ENCODE measurements at regions not wholly inside any gene's neighbourhood (a gene's known extent, or its start where the extent isn't known, plus 50 kb on each side); places are given as distances from the start of the nearest gene placed in this dataset.
"Not testable (repeated sequence)": the region's sequence is repeated elsewhere in the genome, so short reads cannot be mapped to it uniquely, and the experiment has no call there.

DNA sequence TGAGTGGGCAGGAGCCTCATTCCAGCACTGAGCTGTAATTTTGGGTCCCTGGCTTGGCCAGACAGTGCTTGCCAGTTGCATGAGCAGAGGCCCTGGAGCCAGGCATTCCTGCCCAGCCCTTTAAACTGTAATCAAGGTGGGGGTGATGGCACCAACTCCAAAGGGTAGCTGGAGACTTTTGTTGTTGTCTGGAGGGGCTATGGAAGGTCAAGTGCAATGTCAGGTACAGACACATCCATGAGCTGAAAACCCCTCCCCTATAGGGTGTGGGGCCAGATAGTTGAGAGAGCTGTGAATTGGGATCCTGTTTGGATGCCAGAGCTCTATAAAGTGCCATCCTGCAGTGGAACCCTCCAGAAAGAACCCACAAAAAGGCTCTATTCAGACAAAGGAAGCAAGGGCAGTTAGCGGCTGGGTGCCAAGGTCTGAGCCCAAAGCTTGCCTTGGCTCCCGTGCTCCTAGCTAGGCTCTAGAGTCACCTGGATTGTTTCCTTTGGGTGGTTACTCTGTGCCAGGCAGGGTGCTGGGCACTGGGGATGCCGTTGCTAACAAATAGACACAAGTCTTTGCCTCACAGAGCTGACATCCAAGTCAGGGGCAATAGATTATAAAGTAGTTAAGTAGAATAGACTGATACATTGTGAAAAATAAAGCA is 163.0 kb downstream of the EFNB1 start:
- in situ Hi-C loops (cut with HindIII; ENCODE audit: low pct_unique_long_range_greater_than_20kb, low sequenced_read_pairs), result no loop called here
- TF ChIP-seq JUND (IDR thresholded peaks at IDR 0.05; ENCODE audit: low read depth), result no peak
- no peak for DNase-seq (ENCODE audit: low read depth in 1 of 2, low spot score in 1 of 2)

DNA sequence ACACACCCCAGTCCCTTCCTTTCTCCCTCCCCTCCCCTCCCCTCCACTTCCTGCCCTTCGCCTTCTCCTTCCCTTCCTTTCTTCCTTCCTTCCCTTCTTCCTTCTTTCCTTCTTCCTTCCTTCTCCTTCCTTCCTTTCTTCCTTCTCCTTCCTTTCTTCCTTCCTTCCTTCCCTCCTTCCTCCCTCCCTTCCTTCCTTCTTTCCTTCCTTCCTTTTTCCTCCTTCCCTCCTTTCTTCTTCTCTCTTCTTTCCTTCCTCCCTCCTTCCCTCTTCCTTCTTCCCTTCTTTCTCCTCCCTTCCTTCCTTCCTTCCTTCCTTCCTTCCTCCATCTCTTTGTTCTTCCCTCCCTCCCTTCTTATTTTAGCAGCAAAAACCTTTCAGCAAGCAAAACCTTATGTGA is 162.1 kb downstream of the EFNB1 start:
- in situ Hi-C loops (cut with HindIII; ENCODE audit: low pct_unique_long_range_greater_than_20kb, low sequenced_read_pairs), result no loop called here
- TF ChIP-seq JUND (IDR thresholded peaks at IDR 0.05; ENCODE audit: low read depth), result no peak

DNA sequence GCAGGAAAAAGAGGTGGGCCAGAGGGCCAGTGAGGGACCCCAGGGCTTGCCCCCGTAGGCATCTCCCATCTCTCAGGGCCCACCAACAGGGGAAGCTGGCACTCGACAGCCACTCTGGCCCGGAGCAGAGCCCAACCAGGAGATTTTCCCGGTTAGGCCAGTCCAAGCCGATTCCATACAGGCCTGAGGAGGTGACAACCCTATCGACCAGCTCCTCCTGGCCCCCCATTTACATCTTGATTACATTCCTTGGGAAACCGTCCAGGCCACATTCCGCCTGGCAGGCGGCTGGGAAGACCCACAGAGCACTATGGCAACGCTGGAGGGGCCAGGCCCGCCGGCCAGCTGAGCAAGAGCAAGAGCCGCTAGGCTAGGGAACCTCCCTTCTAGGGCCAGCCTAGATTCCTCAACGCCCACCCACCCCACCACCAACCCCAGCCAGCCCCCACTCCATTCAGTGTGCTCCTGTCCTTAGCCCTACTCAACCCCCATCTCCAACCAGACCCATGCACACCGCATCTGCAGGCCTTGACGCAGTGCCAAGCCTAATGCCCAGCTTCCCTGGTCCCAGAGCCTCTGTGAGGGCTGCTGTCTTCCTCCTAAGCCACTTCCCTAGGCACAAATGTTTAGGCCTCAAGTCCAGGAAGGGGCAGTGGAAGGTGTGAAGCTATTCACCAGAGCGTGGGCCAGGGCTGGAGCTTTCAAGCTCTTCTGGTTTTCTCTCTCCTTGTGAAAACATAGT is 161.2 kb downstream of the EFNB1 start:
- no peak for DNase-seq (ENCODE audit: low read depth in 1 of 2, low spot score in 1 of 2)
- no peak for TF ChIP-seq JUND (IDR thresholded peaks at IDR 0.05; ENCODE audit: low read depth)
- in situ Hi-C loops (cut with HindIII; ENCODE audit: low pct_unique_long_range_greater_than_20kb, low sequenced_read_pairs), result no loop called here

More for the DNA sequence above, 162.1 kb downstream of the EFNB1 start:
- no peak for DNase-seq (ENCODE audit: low read depth in 1 of 2, low spot score in 1 of 2)

DNA sequence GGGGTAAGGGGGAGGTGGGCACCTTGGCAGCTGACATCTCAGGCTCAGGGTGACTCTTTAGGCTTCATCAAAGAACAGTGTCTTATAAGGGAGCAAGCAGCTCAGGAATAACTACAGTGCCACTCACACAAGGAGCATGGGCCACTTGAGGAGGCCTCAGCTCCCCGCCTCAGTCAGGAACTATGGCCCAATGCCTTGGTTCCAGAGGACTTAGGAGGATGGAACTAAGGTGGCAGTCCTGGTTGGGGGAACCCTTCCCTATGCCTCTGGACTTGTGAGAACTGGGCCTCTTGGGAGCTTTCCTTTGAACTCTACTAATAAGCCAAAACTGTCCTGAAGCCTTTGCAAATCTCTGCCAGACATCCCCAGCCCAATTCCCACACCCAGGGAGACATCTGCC is 160.6 kb downstream of the EFNB1 start:
- in situ Hi-C loops (cut with HindIII; ENCODE audit: low pct_unique_long_range_greater_than_20kb, low sequenced_read_pairs), result no loop called here
- TF ChIP-seq JUND (IDR thresholded peaks at IDR 0.05; ENCODE audit: low read depth), result no peak
- no peak for DNase-seq (ENCODE audit: low read depth in 1 of 2, low spot score in 1 of 2)

DNA sequence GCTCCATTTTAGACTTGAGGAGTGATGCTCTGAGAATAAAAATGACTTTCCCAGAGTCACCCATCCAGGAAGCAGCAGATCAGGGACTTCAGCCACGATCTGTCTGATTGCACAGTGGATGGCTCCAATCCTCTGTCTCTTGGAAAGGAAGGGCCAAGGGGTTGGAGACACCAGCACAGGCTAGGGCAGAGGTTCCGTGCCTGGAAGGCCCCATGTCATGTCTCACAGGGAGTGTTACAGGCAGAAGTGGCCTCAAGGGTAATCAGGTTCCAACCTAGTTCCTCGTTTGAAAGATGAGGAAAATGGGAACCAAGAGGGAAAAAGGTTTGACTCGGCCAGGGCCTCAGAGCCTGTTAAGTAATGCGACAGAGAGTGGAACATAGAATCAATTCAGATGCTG is 160.0 kb downstream of the EFNB1 start:
- DNase-seq (ENCODE audit: low read depth in 1 of 2, low spot score in 1 of 2), result no peak
- TF ChIP-seq JUND (IDR thresholded peaks at IDR 0.05; ENCODE audit: low read depth), result no peak
- in situ Hi-C loops (cut with HindIII; ENCODE audit: low pct_unique_long_range_greater_than_20kb, low sequenced_read_pairs), result no loop called here

DNA sequence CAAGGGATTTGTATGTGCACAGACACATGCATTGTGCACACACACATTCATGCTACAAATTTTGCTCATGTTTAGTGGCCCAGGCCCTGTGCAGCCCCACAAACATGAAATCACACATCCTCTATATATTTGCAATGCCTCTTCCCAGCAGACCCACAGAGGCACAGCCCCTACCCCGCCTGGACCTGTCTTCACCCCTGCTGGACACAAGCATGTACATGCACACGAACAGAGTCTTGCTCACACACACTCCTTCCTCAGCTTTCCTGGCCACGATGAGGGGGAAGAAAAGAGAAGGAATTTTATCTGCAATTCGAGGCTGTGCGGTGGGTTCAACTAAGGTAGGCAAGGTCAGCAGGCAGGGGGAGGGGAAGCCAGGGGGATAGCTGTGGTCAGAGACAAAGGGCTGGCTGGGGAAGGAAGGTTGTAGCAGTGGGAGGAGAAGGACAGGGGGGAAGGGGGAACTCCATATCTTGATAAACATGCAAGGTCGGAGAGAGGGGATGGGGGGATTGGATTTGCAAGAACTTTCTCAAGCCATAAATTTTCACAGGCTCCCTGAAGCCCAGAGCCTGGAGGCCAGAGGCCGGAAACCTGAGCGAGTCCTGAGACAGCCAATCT is 156.4 kb downstream of the EFNB1 start:
- in situ Hi-C loops (cut with HindIII; ENCODE audit: low pct_unique_long_range_greater_than_20kb, low sequenced_read_pairs), result no loop called here
- no peak for DNase-seq (ENCODE audit: low read depth in 1 of 2, low spot score in 1 of 2)
- no peak for TF ChIP-seq JUND (IDR thresholded peaks at IDR 0.05; ENCODE audit: low read depth)

DNA sequence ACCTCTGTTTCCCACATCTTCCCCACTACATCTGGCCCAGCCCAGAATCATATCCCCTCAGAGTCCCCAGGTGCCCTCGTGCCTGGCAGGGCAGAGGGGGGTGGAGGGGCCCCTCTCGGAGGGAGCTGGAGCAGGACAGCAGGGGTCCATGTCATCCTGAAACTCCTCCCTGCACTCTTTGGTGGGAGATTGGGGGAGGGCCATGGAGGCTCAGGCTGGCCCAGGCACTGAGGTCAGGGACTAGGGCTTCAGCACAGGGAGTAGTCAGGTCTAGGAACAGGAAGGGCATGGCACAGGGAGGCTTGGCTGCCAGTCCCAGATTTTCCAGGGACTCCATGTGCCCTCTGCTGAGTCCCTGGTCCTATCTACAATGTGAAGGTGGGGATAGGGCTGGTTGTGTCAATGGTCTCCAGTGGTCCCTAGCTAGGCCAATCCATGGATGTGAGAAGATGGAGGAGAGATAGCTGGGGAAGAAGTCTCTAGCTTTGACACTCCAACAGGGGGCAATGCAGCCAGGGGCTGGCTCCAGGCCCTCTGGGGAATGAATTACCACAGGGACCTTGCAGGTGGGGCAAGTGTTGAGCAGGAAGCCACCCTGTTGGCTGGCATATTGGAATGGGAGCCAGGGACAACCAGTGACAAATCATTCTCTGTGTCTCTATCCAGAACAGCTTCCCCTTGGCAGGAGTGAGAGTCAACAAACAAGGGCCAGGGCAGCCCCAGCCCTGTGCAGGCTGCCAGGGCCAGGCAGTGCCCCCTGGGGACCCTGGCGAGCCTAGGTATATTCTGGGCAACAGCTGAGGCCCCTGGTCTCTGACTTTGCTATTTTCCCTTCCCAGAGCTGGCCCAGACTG is 154.4 kb downstream of the EFNB1 start:
- in situ Hi-C loops (cut with HindIII; ENCODE audit: low pct_unique_long_range_greater_than_20kb, low sequenced_read_pairs), result no loop called here

DNA sequence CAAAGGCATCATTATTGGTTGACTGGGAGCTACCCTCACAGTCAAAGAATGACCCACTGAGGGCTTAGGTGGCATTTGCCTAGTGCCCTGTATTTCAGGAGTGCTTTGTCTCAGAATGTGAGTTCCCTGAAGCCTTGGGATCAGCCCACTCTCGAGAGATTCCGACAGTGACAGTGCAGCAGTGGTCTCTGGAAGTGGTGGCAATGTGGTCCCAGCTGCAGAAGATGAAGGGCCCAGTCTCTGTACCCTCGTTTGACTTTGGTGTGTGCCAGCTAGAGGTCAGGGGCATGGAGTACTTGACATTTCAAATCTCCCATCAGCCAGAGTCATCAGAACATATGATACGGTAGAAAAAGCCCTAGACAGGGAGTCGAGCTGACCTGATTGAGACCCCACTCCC is 153.7 kb downstream of the EFNB1 start:
- in situ Hi-C loops (cut with HindIII; ENCODE audit: low pct_unique_long_range_greater_than_20kb, low sequenced_read_pairs), result no loop called here
- no peak for DNase-seq (ENCODE audit: low read depth in 1 of 2, low spot score in 1 of 2)
- no peak for TF ChIP-seq JUND (IDR thresholded peaks at IDR 0.05; ENCODE audit: low read depth)

More for the DNA sequence above, 154.4 kb downstream of the EFNB1 start:
- no peak for DNase-seq (ENCODE audit: low read depth in 1 of 2, low spot score in 1 of 2)
- no peak for TF ChIP-seq JUND (IDR thresholded peaks at IDR 0.05; ENCODE audit: low read depth)

DNA sequence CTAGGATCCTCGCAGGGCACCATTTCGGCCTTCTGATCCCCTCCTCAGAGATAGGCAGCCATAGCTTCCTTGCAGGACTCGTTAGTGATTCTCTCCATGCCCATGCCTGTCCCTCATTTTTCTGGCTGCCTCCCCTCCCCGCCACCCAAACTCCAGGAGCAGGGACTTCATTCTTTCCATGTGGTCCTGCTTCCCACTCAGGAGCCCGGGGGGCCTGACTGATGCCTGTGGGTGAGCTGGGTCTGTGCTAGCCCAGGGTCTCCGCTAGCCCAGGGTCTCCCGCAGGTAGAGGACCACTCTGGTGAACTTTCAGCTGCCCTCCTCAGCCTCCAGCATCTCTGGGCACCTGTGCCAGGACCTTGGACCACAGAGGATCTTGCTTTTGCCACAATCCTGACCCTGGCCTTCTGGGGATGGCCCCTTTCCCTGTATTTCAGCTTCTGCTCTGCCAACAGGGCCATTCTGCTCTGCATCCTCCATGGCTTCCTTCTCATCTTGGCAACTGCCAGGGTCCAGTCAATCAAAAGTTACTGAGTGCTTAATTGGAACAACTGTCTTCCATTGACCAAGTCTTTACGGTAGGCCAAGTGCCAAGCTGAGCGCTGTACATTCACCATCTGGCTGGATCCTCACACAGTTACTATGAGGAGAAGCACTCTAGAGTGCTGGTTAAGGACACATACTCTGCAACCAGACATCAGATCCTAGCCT is 152.2 kb downstream of the EFNB1 start:
- no peak for TF ChIP-seq JUND (IDR thresholded peaks at IDR 0.05; ENCODE audit: low read depth)
- DNase-seq (ENCODE audit: low read depth in 1 of 2, low spot score in 1 of 2), result no peak
- in situ Hi-C loops (cut with HindIII; ENCODE audit: low pct_unique_long_range_greater_than_20kb, low sequenced_read_pairs), result no loop called here

DNA sequence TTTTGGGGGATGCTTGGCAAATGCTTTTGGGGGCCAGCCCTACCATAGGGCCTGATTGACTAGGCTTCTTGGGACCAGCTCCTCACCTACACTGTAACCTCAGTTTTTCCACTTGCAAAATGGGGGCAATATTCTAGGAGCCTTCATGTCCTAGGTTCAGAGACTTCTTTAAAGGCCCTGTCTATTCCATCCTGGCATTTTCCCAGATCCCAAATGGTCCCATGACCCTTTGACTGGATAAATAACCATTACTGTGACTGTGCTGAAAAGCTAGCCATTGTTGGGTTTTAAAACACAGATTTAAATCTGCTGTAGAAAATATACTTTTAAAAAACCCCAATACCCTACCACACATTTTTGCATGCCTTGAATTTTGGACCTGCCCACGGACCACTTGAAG is 149.8 kb downstream of the EFNB1 start:
- in situ Hi-C loops (cut with HindIII; ENCODE audit: low pct_unique_long_range_greater_than_20kb, low sequenced_read_pairs), result no loop called here
- no peak for DNase-seq (ENCODE audit: low read depth in 1 of 2, low spot score in 1 of 2)

DNA sequence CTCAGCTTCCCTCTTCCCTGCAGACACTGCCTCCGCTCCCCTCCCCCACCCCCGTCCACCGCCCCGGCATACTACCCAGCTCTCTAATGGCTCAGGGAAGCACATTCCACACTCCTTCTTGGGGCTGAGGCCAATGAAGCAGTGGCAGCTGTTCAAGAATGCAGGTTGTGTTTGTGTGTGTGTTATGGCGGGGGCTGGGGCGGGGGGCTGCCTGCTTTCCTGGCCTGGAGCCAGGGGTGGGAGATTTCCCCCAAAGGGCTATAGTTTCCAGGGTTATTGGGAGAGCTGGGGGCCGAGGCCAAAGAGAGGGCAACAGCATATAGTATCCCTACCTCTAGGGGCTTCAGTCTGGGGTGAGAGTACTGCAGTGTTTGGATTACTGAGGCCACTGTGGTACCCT is 149.4 kb downstream of the EFNB1 start:
- DNase-seq (ENCODE audit: low read depth in 1 of 2, low spot score in 1 of 2), result peak; percentile 7 to 13
- TF ChIP-seq JUND (IDR thresholded peaks at IDR 0.05; ENCODE audit: low read depth), result no peak
- in situ Hi-C loops (cut with HindIII; ENCODE audit: low pct_unique_long_range_greater_than_20kb, low sequenced_read_pairs), result no loop called here

More for the DNA sequence above, 149.8 kb downstream of the EFNB1 start:
- TF ChIP-seq JUND (IDR thresholded peaks at IDR 0.05; ENCODE audit: low read depth), result no peak

DNA sequence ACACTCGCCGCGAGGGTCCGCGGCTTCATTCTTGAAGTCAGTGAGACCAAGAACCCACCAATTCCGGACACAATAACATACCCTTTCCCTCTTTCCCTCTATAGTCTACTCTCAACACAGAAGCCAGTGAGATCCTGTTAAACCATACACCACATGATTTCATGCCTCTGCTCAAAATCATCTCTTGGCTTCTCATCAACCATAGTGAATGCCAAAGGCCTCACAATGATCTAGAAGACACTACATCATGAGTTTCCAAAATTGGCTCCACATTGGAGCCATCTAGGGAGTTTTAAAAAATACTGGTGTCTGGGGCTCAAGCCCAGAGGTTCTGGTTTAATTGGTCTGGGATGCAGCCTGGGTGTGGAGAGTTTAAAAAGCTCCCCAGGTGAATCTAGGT is 124.5 kb downstream of the EFNB1 start:
- in situ Hi-C loops (cut with HindIII; ENCODE audit: low pct_unique_long_range_greater_than_20kb, low sequenced_read_pairs), result no loop called here
- TF ChIP-seq JUND (IDR thresholded peaks at IDR 0.05; ENCODE audit: low read depth), result no peak
- DNase-seq (ENCODE audit: low read depth in 1 of 2, low spot score in 1 of 2), result no peak

DNA sequence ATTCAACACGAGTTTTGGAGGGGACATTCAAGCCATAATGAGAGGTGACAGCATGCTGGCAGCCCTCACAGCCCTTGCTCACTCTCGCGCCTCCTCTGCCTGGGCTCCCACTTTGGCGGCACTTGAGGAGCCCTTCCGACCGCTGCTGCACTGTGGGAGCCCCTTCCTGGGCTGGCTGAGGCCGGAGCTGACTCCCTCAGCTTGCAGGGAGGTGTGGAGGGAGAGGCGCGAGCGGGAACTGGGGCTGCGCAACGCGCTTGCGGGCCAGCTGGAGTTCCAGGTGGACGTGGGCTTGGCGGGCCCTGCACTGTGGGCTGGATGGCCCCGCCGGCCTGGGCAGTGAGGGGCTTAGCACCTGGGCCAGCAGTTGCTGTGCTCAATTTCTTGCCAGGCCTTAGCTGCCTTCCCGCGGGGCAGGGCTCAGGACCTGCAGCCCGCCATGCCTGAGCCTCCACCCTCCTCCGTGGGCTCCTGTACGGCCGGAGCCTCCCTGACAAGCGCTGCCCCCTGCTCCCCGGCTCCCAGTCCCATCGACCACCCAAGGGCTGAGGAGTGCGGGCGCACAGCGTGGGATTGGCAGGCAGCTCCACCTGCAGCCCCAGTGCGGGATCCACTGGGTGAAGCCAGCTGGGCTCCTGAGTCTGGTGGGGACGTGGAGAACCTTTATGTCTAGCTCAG is 123.3 kb downstream of the EFNB1 start:
- in situ Hi-C loops (cut with HindIII; ENCODE audit: low pct_unique_long_range_greater_than_20kb, low sequenced_read_pairs); DNase-seq (ENCODE audit: low read depth in 1 of 2, low spot score in 1 of 2): not testable (repeated sequence)

All from T47D (cell line).